GM23248 (cell line): ENCODE measurements at regions not wholly inside any gene's neighbourhood (a gene's known extent, or its start where the extent isn't known, plus 50 kb on each side); places are given as distances from the start of the nearest gene placed in this dataset.

Experiments used
- DNase-seq: peaks from one replicate; pipeline ENCODE4 v3.0.0-alpha.2; 2015
- H2AFZ ChIP-seq: fragments of 200-600 bp; sonication (generic); 2 replicates; pipeline ENCODE4 v1.6.1; 2016; ENCODE audit warnings: antibody characterized with exemption
- H3F3A ChIP-seq: fragments of 200-600 bp; sonication (generic); 2 replicates; pipeline ENCODE4 v1.6.1; 2016; ENCODE audit warnings: mild to moderate bottlenecking, antibody characterized with exemption, mixed run types; ENCODE audit not compliant: insufficient read depth
- H3K27ac ChIP-seq: fragments of 200-600 bp; sonication (generic); 2 replicates; pipeline ENCODE4 v1.5.1; 2016; ENCODE audit warnings: mild to moderate bottlenecking
- H3K27me3 ChIP-seq: fragments of 200-600 bp; sonication (generic); replicated peaks from 2 replicates; pipeline ENCODE4 v1.6.1; 2016; ENCODE audit warnings: mild to moderate bottlenecking; ENCODE audit not compliant: insufficient read depth
- H3K36me3 ChIP-seq: fragments of 200-600 bp; sonication (generic); 2 replicates; pipeline ENCODE4 v1.6.1; 2016; ENCODE audit warnings: low read depth, mild to moderate bottlenecking
- H3K4me1 ChIP-seq: fragments of 200-600 bp; sonication (generic); 2 replicates; pipeline ENCODE4 v1.6.1; 2016; ENCODE audit warnings: mild to moderate bottlenecking; ENCODE audit not compliant: insufficient read depth
- H3K4me2 ChIP-seq: fragments of 200-600 bp; sonication (generic); one replicate; pipeline ENCODE4 v1.6.1; 2016; ENCODE audit warnings: mild to moderate bottlenecking; ENCODE audit not compliant: unreplicated experiment
- H3K4me3 ChIP-seq: fragments of 200-600 bp; sonication (generic); 2 replicates; pipeline ENCODE4 v1.5.1; 2016; ENCODE audit warnings: mild to moderate bottlenecking
- H3K79me2 ChIP-seq: fragments of 200-600 bp; sonication (generic); 2 replicates; pipeline ENCODE4 v1.6.1; 2016; ENCODE audit warnings: mild to moderate bottlenecking; ENCODE audit not compliant: insufficient read depth
- H3K9ac ChIP-seq: fragments of 200-600 bp; sonication (generic); 2 replicates; pipeline ENCODE4 v1.6.1; 2016; ENCODE audit warnings: mild to moderate bottlenecking
- H3K9me2 ChIP-seq: fragments of 200-600 bp; sonication (generic); 2 replicates; pipeline ENCODE4 v1.6.1; 2016; ENCODE audit warnings: mixed run types, mild to moderate bottlenecking, moderate library complexity; ENCODE audit not compliant: insufficient read depth
- H3K9me3 ChIP-seq: fragments of 200-600 bp; sonication (generic); one replicate; pipeline ENCODE4 v1.6.1; 2017; ENCODE audit warnings: low read depth
- H4K20me1 ChIP-seq: fragments of 200-600 bp; sonication (generic); 2 replicates; pipeline ENCODE4 v1.6.0; 2016; ENCODE audit not compliant: insufficient read depth
- EZH2 ChIP-seq: fragments of 200-600 bp; sonication (generic); IDR thresholded peaks from 2 replicates; pipeline ENCODE4 v1.6.1; 2018; ENCODE audit warnings: antibody characterized with exemption, mild to moderate bottlenecking; ENCODE audit not compliant: insufficient read depth, poor library complexity, severe bottlenecking
- EZH2phosphoT487 ChIP-seq: fragments of 200-600 bp; sonication (generic); IDR thresholded peaks from 2 replicates; pipeline ENCODE4 v1.6.1; 2018; ENCODE audit warnings: antibody characterized with exemption, moderate library complexity, mild to moderate bottlenecking, low read depth; ENCODE audit not compliant: insufficient read depth
- WGBS, 2 experiments: methylation state at CpG; one replicate each; pipeline ENCODE4 v1.1.6; 2015 to 2017; ENCODE audit warnings: low lambda C conversion rate in 2 of 2, low coverage in 1 of 2; ENCODE audit errors: missing lambda C conversion rate in 2 of 2; 5-methylcytosine and 5-hydroxymethylcytosine counted together
- in situ Hi-C: fragments of 300-500 bp; cut with MboI; formaldehyde crosslinking; loops from 2 replicates; pipeline ENCODE4 v1.15.0; 2020

GRCh38 chr2:187264612-187265011 lies 183.4 kb downstream of the CALCRL start:
- Histone ChIP-seq H3K9me3 (no peaks in the 10 kb centered on the region), H3F3A (no peaks in the 10 kb centered on the region), H3K9me2 (no peaks in the 10 kb centered on the region), H4K20me1 (no peaks in the 10 kb centered on the region), H3K79me2 (no peaks in the 10 kb centered on the region), H3K4me3 (no peak overlapping the region), H3K36me3 (no peaks in the 10 kb centered on the region), H3K9ac (no peak overlapping the region), H3K27me3 (no peaks in the 10 kb centered on the region), H2AFZ (no peak overlapping the region), H3K27ac (no peak overlapping the region), H3K4me2 (no peak overlapping the region), H3K4me1 (no peaks in the 10 kb centered on the region)
- WGBS, 2 experiments = 35 to 41% methylated on average over 1 of the region's 1 CpG
- no peak for DNase-seq
- TF ChIP-seq EZH2phosphoT487 (no peak), EZH2 (no peak)
- in situ Hi-C loops = no loop called here

- no peak for DNase-seq
- H3K9ac ChIP-seq = no peak overlapping the region
- WGBS, 2 experiments = 52 to 53% methylated on average over 9 of the region's 9 CpGs
- no peak overlapping the region for H3K4me3 ChIP-seq
- H2AFZ ChIP-seq = no peak overlapping the region
- H3K9me3 ChIP-seq = no peaks in the 10 kb centered on the region
- in situ Hi-C loops = no loop called here
- no peaks in the 10 kb centered on the region for H3F3A ChIP-seq
- H3K4me1 ChIP-seq = no peaks in the 10 kb centered on the region
- H3K9me2 ChIP-seq = no peaks in the 10 kb centered on the region
- no peaks in the 10 kb centered on the region for H3K36me3 ChIP-seq
- H3K79me2 ChIP-seq = no peaks in the 10 kb centered on the region
- no peak overlapping the region for H3K27ac ChIP-seq
- no peak overlapping the region for H3K4me2 ChIP-seq
- H3K27me3 ChIP-seq = no peaks in the 10 kb centered on the region
- H4K20me1 ChIP-seq = no peaks in the 10 kb centered on the region
- TF ChIP-seq EZH2 = no peak
These were observed 184.1 kb downstream of the CALCRL start for GRCh38 chr2:187263675-187264560.

GRCh38 chr2:187261705-187262104 lies 186.3 kb downstream of the CALCRL start:
- Histone ChIP-seq H3K4me2 (no peak overlapping the region), H3K79me2 (no peaks in the 10 kb centered on the region), H3K27ac (no peak overlapping the region), H4K20me1 (no peaks in the 10 kb centered on the region), H3K9ac (no peak overlapping the region), H3K4me3 (no peak overlapping the region), H3K4me1 (no peaks in the 10 kb centered on the region), H3F3A (no peaks in the 10 kb centered on the region), H3K36me3 (no peaks in the 10 kb centered on the region), H2AFZ (no peak overlapping the region), H3K9me3 (no peaks in the 10 kb centered on the region), H3K27me3 (no peaks in the 10 kb centered on the region), H3K9me2 (no peaks in the 10 kb centered on the region)
- TF ChIP-seq EZH2phosphoT487 = no peak
- TF ChIP-seq EZH2 = no peak
- DNase-seq = no peak
- WGBS, 2 experiments = 20 to 24% methylated on average over 1 of the region's 1 CpG
- in situ Hi-C loops = no loop called here

GRCh38 chr2:187252063-187252462 lies 196.0 kb downstream of the CALCRL start:
- Histone ChIP-seq H3K36me3 (no peaks in the 10 kb centered on the region), H3K79me2 (no peaks in the 10 kb centered on the region), H2AFZ (no peak overlapping the region), H3K9me3 (no peaks in the 10 kb centered on the region), H3K4me2 (no peak overlapping the region), H3K9ac (no peak overlapping the region), H3K4me3 (no peak overlapping the region), H3K4me1 (no peaks in the 10 kb centered on the region), H3K27ac (no peak overlapping the region), H3K27me3 (no peaks in the 10 kb centered on the region), H4K20me1 (no peaks in the 10 kb centered on the region), H3F3A (no peaks in the 10 kb centered on the region), H3K9me2 (no peaks in the 10 kb centered on the region)
- DNase-seq = no peak
- in situ Hi-C loops = no loop called here
- 88 to 89% methylated on average over 10 of the region's 10 CpGs for WGBS, 2 experiments
- TF ChIP-seq EZH2 (no peak), EZH2phosphoT487 (no peak)

GRCh38 chr2:187250137-187250536 lies 197.9 kb downstream of the CALCRL start:
- no peaks in the 10 kb centered on the region for H4K20me1 ChIP-seq
- in situ Hi-C loops = no loop called here

More at GRCh38 chr2:187250137-187250536, 197.9 kb downstream of the CALCRL start:
- H3K36me3 ChIP-seq = no peaks in the 10 kb centered on the region
- no peaks in the 10 kb centered on the region for H3K9me2 ChIP-seq
- H3K9ac ChIP-seq = no peak overlapping the region
- no peak overlapping the region for H2AFZ ChIP-seq
- no peaks in the 10 kb centered on the region for H3F3A ChIP-seq
- H3K4me2 ChIP-seq = no peak overlapping the region
- no peak for DNase-seq
- no peak overlapping the region for H3K27ac ChIP-seq
- no peak for TF ChIP-seq EZH2phosphoT487
- TF ChIP-seq EZH2 = no peak
- no peaks in the 10 kb centered on the region for H3K9me3 ChIP-seq
- no peaks in the 10 kb centered on the region for H3K27me3 ChIP-seq
- no peak overlapping the region for H3K4me3 ChIP-seq
- no peaks in the 10 kb centered on the region for H3K79me2 ChIP-seq
- H3K4me1 ChIP-seq = no peaks in the 10 kb centered on the region
